Left colon (tissue), 2 donors: ENCODE measurements at regions not wholly inside any gene's neighbourhood (a gene's known extent, or its start where the extent isn't known, plus 50 kb on each side); places are given as distances from the start of the nearest gene placed in this dataset.
"Not testable (repeated sequence)": the region's sequence is repeated elsewhere in the genome, so short reads cannot be mapped to it uniquely, and the experiment has no call there.

Source experiments
- ATAC-seq: fragments of 200-7000 bp; cut with Tn5 transposase; one replicate; pipeline ENCODE4 v1.9.1; 2020; ENCODE audit warnings: mild to moderate bottlenecking, moderate library complexity
- DNase-seq, 2 donors: peaks; one replicate each; pipeline ENCODE4 v3.0.0-alpha.2; 2020
- intact Hi-C, 2 donors: fragments of 100-400 bp; cut with DNase I in 1 of 2; cut with micrococcal nuclease in 1 of 2; formaldehyde crosslinking; loops; one replicate each; pipeline versions ENCODE4 v1.11.2 to v1.14.0; 2022; cut with DNase I, micrococcal nuclease
- donor health status: DM: no; HTN: no; CAD: no.
- donor health status: DM: yes; HTN: yes; CAD: no.

DNA sequence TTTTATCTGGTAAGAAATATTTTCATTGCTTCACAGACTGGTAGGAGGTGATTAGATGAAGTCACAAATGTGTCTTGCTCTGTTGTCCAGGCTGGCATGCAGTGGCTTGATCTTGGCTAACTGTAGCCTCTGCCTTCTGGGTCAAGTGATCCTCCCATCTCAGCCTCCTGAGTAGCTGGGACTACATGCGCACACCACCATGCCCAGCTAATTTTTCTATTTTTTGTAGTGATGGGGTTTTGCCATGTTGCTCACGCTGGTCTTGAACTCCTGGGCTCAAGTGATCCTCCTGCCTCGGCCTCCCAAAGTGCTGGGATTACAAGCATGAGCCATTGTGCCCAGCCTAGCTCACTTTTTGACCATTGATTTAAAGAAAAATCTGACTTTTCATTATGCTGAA, 257.9 kb downstream of the GOLGA6L6 start:
- ATAC-seq, DNase-seq, intact Hi-C loops: not testable (repeated sequence)

DNA sequence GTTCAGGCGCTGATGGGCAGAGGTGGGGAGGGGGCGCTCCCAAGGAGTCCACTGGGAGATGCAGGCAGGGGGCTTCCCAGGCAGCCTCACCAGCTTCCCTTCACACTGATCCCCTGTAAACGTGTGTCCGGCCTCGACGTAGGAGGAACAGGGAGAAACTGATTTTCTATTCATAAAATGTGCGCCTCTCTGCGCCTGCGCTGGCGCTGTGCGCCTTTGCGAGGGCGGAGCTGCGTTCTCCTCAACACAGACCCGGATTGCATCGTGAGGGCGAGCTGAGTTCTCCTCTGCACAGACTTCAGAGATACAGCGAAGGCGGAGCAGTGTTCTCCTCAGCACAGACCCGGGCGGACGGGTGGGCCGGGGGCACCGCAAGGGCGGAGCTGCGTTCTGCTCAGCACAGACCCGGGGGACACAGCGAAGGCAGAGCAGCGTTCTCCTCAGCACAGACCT, 259.1 kb downstream of the GOLGA6L6 start:
- intact Hi-C loops, DNase-seq, ATAC-seq: not testable (repeated sequence)

DNA sequence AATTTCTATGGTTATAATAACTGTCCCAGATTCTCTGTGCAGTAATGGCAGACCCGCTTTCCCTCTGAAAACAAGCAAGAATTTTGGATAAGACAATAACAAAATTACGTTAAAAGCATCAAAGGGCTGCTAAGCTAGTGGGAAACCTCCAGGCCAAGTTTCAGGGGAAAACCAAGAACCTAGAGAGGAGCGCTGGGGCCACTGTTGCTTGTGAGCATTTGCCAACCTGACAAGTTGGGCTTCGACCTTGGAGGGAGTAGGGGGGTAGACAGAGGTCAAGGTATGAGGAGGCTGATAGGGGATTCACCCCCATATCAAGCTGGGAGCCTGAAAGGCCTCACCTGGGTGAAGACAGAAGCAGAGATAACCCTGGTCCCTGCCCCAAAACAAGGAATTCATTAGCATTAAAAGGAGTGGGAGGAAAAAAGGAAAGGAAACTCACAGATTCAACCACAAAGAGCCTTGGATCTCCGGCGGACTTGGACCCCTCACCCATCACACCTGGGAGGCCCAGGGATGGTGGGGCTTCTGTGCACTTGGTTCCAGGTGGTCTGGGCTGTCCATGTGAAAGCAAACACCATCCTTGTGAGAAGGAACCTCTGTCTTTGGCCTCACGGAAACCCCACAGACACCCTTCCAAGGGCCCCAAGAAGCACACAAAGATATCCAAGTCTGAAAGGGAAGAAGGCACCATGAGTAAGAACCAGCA, 259.9 kb downstream of the GOLGA6L6 start:
- intact Hi-C loops, ATAC-seq, DNase-seq: not testable (repeated sequence)

DNA sequence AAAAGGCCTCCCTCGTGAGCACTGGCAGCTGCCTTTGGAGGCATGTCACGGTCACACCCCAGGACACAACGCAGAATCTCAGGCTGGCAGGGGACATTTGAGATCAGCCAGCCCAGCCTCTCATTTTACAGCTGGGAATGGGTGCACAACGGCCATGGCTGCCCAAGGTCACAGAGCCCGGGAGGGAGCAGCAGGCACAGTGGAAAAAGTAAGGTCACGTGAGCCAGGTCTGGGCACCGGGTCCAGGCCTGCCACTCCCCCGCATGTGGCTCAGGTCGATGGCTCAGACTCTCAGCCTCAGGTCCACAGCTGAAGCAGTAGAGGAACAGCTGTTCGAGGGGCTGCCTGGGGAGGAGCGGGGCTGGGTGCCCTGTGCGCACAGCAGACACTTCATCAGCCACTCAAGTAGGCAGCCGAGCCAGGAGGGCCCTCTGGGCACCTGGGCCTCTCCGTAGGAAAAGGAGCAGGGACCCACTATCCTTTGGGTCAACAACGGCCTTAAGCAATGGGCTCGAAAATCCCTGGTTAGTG, 260.6 kb downstream of the GOLGA6L6 start:
- no peak for DNase-seq
- no peak for ATAC-seq
- intact Hi-C loops = no loop called here

DNA sequence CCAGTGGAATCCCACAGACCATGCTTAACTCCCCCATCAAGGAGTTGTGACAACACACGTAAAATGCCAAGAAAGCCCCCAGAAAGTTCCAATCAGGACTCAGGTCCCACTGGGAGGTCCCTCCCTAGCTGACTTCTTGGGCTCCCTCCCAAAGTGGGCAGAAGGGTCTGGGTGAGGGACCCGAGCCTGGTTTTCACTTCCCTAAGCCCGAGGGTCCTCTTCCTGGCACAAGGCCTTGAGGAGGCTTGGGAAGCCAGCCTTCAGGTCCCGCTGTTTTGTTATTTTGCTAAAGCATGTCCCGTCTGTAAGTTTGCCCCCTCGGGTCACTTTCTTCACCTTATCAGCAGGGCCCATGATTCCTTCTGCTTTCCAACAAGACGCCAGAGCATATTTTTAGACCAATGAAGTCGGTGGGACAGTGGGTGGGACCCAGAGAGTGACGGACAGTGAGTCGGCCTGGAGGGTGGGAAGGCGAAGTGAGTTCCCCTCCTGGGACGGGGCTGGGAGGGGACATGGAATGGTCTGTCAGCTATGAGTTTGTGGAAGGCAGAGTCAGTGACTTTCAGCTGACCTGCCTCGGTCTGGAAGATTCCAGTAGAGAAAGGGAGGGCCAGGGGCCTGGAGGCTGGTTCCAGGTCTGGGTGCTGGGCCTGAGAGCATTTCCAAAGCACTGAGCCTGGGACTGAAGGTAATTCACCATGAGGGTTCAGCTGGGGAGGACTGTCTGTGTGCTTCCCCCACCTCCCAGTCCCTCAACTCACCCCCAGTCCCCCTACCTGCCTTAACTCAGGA, 261.3 kb downstream of the GOLGA6L6 start:
- ATAC-seq, intact Hi-C loops, DNase-seq: not testable (repeated sequence)

DNA sequence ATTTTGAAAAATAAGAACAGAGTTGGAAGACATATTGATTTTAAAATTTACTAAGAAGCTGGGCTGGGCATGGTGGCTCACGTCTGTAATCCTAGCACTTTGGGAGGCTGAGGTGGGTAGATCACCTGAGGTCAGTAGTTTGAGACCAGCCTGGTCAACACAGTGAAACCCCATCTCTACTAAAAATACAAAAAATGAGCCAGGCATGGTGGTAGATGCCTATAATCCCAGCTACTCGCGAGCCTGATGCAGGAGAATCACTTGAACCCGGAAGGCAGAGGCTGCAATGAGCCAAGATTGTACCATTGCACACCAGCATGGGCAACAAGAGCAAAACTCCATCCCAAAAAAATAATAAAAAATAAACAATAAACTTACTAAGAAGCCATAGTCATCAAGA, 262.5 kb downstream of the GOLGA6L6 start:
- not testable (repeated sequence) for DNase-seq, ATAC-seq
- intact Hi-C loops = loop anchor here in 1 of 2 donors (5.0 kb wide), 1 partner anchor 63 kb away; no protein-coding TSS in a partner anchor

DNA sequence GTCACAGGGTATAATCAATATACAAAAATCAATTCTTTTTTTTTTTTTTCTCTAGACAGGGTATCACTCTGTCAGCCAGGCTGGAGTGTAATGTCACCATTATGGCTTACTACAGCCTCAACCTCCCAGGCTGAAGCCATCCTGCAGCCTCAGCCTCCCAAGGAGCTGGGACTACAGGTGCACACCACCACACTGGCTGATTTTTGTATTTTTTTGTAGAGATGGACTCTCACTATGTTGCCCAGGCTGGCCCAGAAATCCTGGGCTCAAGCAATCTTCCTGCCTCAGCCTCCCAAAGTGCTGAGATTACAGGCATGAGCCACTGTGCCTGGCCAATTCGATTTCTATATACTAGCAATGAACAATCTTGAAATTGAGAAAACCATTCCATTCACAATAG, 263.2 kb downstream of the GOLGA6L6 start:
- ATAC-seq, DNase-seq: not testable (repeated sequence)
- intact Hi-C loops = loop anchor here in 1 of 2 donors (5.0 kb wide), 1 partner anchor 64 kb away; no protein-coding TSS in a partner anchor

DNA sequence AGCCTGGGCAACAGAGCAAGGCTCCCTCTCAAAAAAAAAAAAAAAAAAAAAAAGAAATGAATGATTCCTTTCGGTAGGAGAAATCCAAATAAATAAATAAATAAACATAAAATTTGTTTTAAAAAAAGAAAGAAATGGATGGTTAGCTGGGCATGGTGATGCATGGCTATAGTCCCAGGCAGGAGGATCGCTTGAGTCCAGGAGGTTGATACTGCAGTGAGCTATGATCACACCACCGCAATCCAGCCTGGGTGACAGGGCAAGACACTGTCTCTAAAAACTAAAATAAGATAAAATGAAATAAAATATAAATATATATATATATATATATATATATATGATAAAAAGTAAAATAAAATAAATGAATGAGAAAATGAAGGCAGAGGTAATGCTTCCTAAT, 264.1 kb downstream of the GOLGA6L6 start:
- intact Hi-C loops = loop anchor here in 1 of 2 donors (5.0 kb wide), 1 partner anchor 65 kb away; no protein-coding TSS in a partner anchor
- not testable (repeated sequence) for ATAC-seq, DNase-seq

DNA sequence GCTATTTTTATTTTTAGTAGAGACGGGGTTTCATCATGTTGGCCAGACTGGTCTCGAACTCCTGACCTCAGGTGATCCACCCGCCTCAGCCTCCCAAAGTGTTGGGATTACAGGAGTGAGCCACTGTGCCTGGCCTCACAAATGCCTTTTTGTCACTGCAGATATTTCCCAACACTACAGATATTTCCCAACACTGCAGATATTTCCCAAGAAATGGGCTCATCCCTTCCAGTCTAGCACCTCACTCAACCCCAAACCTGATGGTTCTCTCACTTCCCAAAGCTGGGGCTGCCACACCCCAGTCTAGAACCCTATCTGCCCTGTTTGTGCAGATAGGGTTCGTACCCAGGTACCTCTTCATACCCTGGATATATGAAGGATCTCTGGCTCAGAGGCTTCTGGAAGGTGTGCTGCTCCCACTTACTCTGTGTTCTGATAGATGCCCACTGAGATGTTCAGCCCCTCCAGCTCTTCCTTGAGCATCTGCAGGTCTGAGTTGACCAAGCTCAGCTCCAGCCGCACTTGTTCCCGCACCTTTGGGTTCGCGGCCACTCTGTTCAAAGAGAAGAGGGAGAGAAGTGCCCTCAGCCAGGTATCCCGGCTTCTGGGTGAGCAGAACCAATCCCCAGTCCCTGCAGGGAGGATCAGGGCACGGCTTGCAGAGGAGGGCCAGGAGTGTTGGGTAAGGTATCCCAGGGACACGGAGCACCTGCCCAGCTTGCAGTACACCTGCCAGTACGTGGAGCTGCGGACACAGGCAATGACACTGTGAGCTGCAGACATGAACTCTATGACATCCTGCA, 265.1 kb downstream of the GOLGA6L6 start:
- not testable (repeated sequence) for DNase-seq, ATAC-seq
- intact Hi-C loops = loop anchor here in 1 of 2 donors (5.0 kb wide), 1 partner anchor 66 kb away; no protein-coding TSS in a partner anchor

DNA sequence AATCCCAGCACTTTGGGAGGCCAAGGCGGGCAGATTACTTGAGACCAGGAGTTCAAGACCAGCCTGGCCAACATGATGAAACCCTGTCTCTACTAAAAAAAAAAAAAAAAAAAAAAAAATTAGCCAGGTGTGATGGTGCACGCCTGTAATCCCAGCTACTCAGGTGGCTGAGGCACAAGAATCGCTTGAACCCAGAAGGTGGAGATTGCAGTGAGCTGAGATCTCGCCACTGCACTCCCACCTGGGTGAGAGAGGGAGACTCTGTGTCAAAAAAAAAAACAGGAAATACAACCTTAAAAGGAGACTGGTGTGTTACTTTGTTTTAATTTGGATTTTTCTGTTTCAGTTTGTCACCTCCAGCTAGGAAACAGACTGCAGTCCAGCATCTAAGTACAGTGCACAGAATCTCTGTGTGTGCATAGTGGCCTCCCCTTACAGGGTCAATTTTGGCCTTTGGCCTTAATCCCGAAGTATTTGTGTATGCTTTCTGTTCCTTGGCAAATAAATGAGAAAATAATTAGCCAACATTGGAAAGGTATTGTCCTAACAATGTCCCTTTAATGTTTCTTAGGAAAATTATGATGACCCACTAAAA, 266.1 kb downstream of the GOLGA6L6 start:
- intact Hi-C loops = loop anchor here in 1 of 2 donors (5.0 kb wide), 1 partner anchor 67 kb away; no protein-coding TSS in a partner anchor
- ATAC-seq, DNase-seq: not testable (repeated sequence)

DNA sequence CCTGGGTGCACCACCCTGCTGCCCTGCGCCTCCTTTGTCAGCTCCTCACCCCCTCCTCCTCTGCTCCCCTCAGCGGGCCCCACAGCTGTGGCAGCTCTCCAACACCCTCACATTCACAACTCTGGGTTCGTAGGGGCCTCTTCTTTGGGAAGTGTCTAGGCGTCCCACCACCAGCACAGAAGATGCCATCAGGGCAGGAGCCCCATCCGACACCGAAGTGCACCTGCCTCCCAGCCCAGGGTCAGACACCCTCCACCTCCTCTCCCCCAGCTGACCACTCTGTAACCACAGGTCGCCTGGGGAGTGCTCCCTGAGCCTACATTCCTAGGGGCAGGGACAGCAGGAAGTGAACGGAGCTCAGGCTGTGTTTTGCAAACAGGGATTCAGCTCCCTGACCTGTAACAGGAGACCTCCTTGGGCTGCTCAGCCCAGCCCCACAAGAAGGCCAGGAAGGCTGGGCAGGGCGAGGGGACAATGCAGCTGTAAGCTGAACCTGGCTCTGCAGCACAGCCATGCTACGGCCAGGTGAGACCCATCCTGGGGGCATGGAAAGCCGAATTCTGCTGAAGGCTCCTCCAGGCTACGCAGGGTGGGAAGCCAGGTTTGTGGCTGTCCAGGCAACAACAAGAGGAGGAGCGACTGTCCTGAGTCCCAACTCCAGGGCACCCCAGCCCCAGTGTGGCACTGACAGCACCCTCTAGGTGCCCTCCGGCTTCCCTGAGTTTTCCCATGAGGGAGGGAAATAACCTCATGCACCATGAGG, 269.0 kb downstream of the GOLGA6L6 start:
- intact Hi-C loops = no loop called here
- ATAC-seq = no peak
- no peak for DNase-seq

DNA sequence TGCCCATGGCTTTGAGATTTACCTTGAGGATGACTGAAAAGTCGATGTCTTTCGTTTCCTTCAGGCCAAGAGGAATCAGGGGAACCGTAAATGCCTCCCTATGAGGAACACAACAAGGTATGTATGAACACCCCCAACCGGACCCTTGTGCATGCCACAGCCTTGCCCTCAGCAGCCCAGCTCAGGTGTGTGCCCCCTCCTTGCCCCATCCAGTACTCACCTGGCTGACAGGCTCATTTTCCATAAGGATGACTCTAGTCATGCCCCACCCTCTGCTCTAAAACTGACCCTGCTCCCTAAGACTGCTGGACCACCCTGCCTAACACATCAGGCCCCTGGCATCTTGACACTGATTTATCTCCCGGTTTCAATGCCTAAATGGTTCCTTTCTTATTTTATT, 270.0 kb downstream of the GOLGA6L6 start:
- no peak for DNase-seq
- no peak for ATAC-seq
- intact Hi-C loops = no loop called here

DNA sequence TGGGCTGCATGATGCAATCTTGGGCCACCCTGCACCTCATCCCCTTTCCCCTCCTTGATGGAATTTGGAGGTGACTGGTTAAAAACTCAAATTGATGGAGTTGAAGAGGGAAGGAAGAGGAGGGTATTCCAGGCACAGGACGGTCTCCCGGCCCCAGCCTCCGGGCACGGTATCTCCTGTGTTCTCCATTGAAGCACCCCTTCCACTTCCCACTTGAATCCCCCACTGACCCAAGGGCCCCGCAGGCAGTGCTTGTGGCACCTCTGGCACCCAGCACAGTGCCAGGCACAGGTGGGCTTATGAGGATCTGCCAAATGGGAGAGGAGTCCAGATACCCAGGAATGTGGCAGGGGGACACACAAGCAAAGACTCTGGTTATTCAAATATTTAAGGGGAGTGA, 271.6 kb downstream of the GOLGA6L6 start:
- ATAC-seq, intact Hi-C loops: not testable (repeated sequence)

DNA sequence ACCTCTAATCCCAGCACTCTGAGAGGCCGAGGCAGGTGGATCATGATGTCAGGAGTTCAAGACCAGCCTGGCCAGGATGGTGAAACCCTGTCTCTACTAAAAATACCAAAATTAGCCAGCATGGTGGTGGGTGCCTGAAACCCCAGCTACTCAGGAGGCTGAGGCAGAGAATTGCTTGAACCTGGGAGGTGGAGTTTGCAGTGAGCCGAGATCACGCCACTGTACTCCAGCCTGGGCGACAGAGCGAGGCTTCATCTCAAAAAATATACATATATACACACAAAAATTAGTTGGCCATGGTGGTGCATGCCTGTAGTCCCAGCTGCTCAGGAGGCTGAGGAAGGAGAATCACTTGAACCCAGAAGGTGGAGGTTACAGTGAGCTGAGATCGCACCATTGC, 273.6 kb downstream of the GOLGA6L6 start:
- intact Hi-C loops, DNase-seq, ATAC-seq: not testable (repeated sequence)

More for the DNA sequence above, 271.6 kb downstream of the GOLGA6L6 start:
- not testable (repeated sequence) for DNase-seq

DNA sequence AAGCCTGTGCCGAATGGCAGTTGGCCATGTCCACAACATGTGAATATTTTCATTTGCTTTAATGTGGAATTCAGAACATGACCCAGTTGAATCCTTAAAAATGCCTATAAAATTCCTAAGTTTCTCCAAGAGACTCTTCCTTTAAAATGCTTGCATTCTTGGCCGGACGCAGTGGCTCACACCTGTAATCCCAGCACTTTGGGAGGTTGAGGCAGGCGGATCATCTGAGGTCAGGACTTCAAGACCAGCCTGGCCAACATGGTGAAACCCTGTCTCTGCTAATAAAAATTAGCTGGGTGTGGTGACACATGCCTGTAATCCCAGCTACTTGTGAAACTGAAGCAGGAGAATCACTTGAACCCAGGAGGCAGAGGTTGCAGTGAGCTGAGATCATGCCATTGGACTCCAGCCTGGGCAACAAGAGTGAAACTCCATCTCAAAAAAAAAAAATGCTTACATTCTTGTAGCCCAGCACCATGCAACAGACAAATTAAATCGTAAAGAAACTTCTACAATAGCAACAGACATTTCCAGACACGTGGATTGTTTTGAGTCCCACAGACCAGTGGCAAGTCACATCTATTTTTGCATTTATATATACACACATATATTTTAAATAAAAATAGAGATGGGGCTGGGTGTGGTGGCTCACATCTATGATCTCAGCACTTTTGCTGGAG, 274.4 kb downstream of the GOLGA6L6 start:
- intact Hi-C loops, ATAC-seq: not testable (repeated sequence)

DNA sequence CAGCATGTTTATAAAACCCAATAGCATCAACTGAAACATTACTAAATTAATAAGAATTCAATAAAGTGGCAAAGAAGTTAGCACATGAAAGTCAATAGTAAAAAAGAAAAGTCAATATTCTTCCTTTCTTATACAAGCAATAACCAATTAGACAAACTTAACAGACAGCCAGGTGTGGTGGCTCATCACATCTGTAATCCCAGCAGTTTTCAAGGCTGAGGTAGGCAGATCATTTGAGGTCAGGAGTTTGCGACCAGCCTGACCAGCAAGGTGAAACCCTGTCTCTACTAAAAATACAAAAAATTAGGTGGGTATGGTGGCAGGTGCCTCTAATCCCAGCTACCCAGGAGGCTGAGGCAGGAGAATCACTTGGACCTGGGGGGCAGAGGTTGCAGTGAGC, 275.9 kb downstream of the GOLGA6L6 start:
- DNase-seq, intact Hi-C loops, ATAC-seq: not testable (repeated sequence)

More for the DNA sequence above, 274.4 kb downstream of the GOLGA6L6 start:
- not testable (repeated sequence) for DNase-seq
